GM18508 (cell line): ENCODE measurements at regions not wholly inside any gene's neighbourhood (a gene's known extent, or its start where the extent isn't known, plus 50 kb on each side); places are given as distances from the start of the nearest gene placed in this dataset.

ENCODE experiments used
- ATAC-seq: cut with Tn5 transposase; IDR thresholded peaks from one replicate; pipeline ENCODE4 v1.9.1; 2021; ENCODE audit warnings: moderate number of reproducible peaks; ENCODE audit not compliant: insufficient read depth, unreplicated experiment

DNA sequence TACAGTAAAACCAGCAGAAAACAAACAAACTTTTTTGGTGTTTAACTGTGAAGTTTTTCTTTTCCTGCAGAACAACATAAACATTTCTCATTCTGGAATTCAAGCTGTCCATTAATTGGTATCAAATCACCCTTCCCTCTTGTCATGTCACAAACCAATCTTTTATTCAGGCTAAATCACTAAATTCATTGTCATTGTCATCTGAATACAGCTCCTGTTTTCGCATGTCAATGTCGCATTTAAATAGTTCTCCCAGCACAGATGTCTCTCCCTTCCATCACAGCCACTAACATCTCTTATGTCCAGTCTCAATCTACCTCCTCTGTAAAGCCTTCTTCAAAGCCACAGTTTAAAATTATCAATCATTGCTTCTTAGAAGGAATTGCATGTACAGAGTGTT, 192.1 kb upstream of the PCDH10 start:
- no peak for ATAC-seq

- ATAC-seq: no peak
Observed at GRCh38 chr4:132958457-132959263, 190.4 kb upstream of the PCDH10 start.

GRCh38 chr4:132981611-132982010, 167.5 kb upstream of the PCDH10 start:
- no peak for ATAC-seq

- ATAC-seq: no peak
Observed at GRCh38 chr4:132982151-132982550, 166.9 kb upstream of the PCDH10 start.

DNA sequence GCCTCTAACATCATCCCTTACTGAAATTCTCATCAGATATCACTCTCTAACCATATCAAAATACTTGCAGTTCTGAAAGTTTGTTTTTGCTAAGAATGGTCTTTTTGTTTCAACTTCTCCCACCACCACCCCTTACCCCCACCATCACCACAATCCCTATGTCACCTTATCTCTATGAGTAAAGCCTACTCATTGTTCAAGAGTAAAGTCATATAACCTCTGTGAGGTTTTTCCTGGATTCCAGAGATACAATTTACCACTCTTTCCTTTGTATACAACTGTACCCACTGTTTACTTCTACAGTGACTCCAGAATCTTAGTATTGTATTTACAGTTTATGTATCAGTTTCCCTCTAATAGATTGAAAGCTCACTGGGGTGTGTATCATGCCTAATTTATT, 158.0 kb upstream of the PCDH10 start:
- no peak for ATAC-seq

- no peak for ATAC-seq
Observed at GRCh38 chr4:132992686-132993085, 156.4 kb upstream of the PCDH10 start.

GRCh38 chr4:132998585-132999230, 150.4 kb upstream of the PCDH10 start:
- ATAC-seq: no peak

DNA sequence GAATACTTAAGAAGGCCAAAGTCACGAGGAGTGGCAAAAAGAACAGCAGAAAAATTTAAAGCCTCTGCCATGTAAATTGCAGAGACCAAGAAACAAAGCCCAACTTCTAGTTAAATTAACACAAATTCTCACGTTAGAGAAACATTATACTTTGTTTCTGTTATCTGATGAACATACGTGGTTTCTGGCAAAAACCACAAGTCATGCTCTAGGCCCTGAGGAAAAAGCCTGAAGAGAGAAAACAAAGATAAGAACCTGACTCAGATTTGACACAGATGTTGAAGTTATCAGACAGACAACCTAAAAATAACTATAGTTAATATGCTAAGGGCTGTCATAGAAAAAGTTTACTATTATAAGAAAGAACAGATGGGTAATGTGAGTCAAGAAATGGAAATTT, 149.1 kb upstream of the PCDH10 start:
- no peak for ATAC-seq

GRCh38 chr4:133003169-133003568, 145.9 kb upstream of the PCDH10 start:
- no peak for ATAC-seq

DNA sequence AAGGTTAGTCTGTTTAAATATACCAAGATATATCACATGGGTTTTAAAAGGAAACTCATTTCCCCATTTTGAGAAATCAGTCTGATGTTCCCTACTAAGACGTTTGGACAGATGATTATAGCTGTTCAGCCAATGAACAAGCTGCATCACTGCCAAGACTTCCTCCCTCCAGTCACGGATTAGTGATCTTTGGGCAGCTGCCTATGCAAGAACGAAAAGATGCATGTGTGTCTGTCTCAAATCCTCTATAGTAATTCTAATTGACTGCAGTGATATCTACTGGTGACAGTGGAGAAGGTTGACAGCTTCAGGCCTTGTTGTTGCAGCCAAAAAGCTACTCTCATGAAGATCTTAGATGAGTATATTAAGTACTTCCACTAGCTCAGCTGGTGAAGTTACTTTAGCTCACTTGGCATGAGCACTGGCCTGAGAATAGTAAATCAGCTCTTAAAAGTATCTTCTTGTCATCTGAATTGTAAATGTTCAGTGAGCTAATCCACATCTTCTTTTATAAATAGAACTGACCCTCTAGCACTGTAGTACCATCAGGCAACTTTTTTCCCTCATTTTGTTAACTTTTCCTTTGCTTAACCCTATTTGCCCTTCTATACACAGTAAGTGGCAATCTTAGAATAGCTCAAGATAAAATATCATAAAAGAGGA, 134.5 kb upstream of the PCDH10 start:
- ATAC-seq: no peak

- no peak for ATAC-seq
Observed at GRCh38 chr4:133045288-133045687, 103.8 kb upstream of the PCDH10 start.

DNA sequence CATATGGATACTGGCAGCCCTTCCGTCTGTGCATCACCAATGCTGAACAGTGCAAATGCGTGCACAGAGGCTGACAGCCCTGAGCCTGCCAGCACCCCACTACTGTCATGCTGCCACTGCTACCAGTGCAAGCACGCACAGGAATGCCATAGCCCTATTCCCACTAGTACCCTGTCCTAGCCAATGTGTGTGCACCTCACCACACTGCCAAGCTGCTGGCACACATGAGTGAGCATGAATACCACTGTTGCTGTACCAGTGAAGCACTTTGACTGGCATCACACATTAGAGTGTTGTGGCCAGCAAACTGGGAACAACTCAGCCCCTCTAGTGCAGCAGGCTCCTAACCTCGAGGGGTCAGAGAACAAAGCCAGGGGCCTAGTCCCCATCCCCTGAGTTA, 102.9 kb upstream of the PCDH10 start:
- no peak for ATAC-seq

GRCh38 chr4:133058701-133059100, 90.4 kb upstream of the PCDH10 start:
- ATAC-seq: no peak

GRCh38 chr4:133059117-133059516, 90.0 kb upstream of the PCDH10 start:
- no peak for ATAC-seq

GRCh38 chr4:133062851-133063250, 86.2 kb upstream of the PCDH10 start:
- ATAC-seq: no peak

GRCh38 chr4:133068083-133068482, 81.0 kb upstream of the PCDH10 start:
- ATAC-seq: no peak

DNA sequence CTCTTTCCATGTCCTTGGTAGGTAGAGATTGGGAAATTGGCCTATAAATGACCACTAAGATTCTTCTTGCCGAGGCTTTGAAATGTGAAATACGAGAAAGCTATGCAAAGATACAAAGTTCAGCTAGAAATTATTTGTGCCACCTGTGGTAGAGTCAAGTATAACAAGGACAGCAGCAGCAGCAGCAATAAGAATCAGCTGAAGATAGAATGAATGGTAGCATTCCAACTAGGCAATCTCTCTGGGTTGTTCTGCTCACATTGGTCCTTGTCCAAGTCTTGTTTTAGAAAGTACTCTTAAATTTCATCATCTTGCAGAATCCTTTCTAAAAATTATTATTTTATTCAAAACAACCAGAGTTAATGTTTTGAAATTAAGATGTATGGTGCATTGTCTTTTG, 67.8 kb upstream of the PCDH10 start:
- ATAC-seq: no peak

- no peak for ATAC-seq
Observed at GRCh38 chr4:133084421-133084820, 64.7 kb upstream of the PCDH10 start.

DNA sequence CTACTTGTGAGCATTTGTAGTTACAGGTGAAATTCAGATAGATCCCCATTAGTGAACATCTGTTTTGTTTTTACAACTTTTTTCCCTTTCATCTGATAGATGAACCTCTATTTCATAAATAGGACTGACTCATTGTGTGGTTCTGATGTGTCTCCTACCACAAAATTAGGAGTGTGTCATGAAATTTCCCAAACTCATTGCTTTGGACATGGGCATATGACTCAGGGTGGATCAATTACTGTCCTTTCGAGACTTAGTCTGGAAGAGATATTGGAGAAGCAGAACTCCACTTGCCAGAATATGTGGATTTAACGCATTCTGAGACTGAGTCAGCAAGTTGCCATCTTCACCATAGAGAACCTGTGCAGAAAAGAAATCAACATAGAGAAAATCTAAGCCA, 53.5 kb upstream of the PCDH10 start:
- ATAC-seq: no peak

DNA sequence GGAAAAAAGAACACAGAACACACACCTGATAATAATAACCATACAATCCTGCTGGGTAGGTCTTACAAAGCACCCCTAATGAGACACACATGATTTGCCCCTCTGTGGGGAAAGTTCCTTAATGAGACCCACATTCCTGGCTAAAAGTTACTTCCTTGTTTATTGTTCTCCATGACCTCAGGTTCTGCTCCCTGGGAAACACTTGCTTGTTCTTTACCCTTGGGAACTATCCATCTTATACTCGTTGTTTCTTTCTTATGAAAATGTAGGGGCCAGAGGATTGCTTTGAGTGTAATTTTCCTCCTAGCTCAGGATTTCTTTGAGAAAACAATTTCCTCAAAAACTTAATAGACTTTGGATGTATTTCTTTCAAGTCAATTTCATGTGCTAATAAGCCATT, 52.1 kb upstream of the PCDH10 start:
- ATAC-seq: no peak
